Kidney (tissue), 13 donors: ENCODE measurements at regions not wholly inside any gene's neighbourhood (a gene's known extent, or its start where the extent isn't known, plus 50 kb on each side); places are given as distances from the start of the nearest gene placed in this dataset.
"Not testable (repeated sequence)": the region's sequence is repeated elsewhere in the genome, so short reads cannot be mapped to it uniquely, and the experiment has no call there.

Experiments
- DNase-seq, 5 donors: peaks; one replicate each; pipeline ENCODE4 v3.0.0-alpha.2; 2013 to 2020
- FAIRE-seq: peaks from 2 replicates; lab custom pipeline; 2012; peaks lifted over from hg19 to GRCh38; lab: Jason Lieb, UNC
- H3K27ac ChIP-seq, 2 donors: one replicate each; pipeline ENCODE4 v1.7.0; 2013; ENCODE audit warnings: low read depth in 2 of 2, low read length in 2 of 2, inconsistent platforms in 1 of 2
- H3K27me3 ChIP-seq: one replicate; pipeline ENCODE4 v1.7.1; 2013; ENCODE audit warnings: low read length, inconsistent platforms; ENCODE audit not compliant: control insufficient read depth, insufficient read depth
- H3K36me3 ChIP-seq, 3 donors: one replicate each; pipeline versions ENCODE4 v1.7.0 to v1.7.1; 2013; ENCODE audit warnings: low read length in 3 of 3, control low read depth in 1 of 3, inconsistent platforms in 1 of 3; ENCODE audit not compliant: insufficient read depth in 3 of 3, control insufficient read depth in 2 of 3
- H3K4me1 ChIP-seq, 3 donors: one replicate each; pipeline versions ENCODE4 v1.7.0 to v1.7.1; 2013; ENCODE audit warnings: low read length in 3 of 3, inconsistent platforms in 1 of 3, low read depth in 1 of 3; ENCODE audit not compliant: control insufficient read depth in 2 of 3, insufficient read depth in 2 of 3
- H3K4me3 ChIP-seq, 3 donors: one replicate each; pipeline versions ENCODE4 v1.7.0 to v1.8.1; 2013; ENCODE audit warnings: low read length in 3 of 3, control low read depth in 1 of 3, inconsistent platforms in 1 of 3
- H3K9ac ChIP-seq, 3 donors: one replicate each; pipeline versions ENCODE4 v1.7.0 to v1.7.1; 2013; ENCODE audit warnings: low read length in 3 of 3, control low read depth in 1 of 3, inconsistent platforms in 1 of 3
- H3K9me3 ChIP-seq, 3 donors: one replicate each; pipeline versions ENCODE4 v1.7.0 to v1.7.1; 2013; ENCODE audit warnings: low read length in 3 of 3, control low read depth in 1 of 3, inconsistent platforms in 1 of 3; ENCODE audit not compliant: control insufficient read depth in 2 of 3, insufficient read depth in 1 of 3
- intact Hi-C: fragments of 100-400 bp; cut with DNase I; formaldehyde crosslinking; loops from one replicate; pipeline ENCODE4 v1.11.1; 2022
- TF ChIP-seq, protein P1 (sequence below): IDR thresholded peaks from 3 replicates; pipeline ENCODE4 v1.5.1; 2012; ENCODE audit warnings: mild to moderate bottlenecking, moderate library complexity, borderline replicate concordance; ENCODE audit not compliant: insufficient read depth; ENCODE audit errors: extremely low read depth
- donor health status: control.
- donor health status: control.
- donor health status: control.
- donor health status: control.
- donor health status: control.
- donor health status: DM: yes; HTN: yes; CAD: no.
- donor health status: Normal renal cell carcinoma (clear cell type).

- intact Hi-C loops, result no loop called here
- no peak for FAIRE-seq
- H3K27me3 ChIP-seq, result no peaks in the 10 kb centered on the region
- H3K9me3 ChIP-seq, result peaks cover 0 to 5% (median 0%) of the 10 kb centered on the region in 3 donors
- H3K27ac ChIP-seq, result no peak overlapping the region
- H3K36me3 ChIP-seq, result no peaks in the 10 kb centered on the region
- peak in 1 of 5 donors; percentile 7 for DNase-seq
- TF ChIP-seq, protein P1, sequence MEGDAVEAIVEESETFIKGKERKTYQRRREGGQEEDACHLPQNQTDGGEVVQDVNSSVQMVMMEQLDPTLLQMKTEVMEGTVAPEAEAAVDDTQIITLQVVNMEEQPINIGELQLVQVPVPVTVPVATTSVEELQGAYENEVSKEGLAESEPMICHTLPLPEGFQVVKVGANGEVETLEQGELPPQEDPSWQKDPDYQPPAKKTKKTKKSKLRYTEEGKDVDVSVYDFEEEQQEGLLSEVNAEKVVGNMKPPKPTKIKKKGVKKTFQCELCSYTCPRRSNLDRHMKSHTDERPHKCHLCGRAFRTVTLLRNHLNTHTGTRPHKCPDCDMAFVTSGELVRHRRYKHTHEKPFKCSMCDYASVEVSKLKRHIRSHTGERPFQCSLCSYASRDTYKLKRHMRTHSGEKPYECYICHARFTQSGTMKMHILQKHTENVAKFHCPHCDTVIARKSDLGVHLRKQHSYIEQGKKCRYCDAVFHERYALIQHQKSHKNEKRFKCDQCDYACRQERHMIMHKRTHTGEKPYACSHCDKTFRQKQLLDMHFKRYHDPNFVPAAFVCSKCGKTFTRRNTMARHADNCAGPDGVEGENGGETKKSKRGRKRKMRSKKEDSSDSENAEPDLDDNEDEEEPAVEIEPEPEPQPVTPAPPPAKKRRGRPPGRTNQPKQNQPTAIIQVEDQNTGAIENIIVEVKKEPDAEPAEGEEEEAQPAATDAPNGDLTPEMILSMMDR, result peak; percentile 13
- no peaks in the 10 kb centered on the region for H3K4me1 ChIP-seq
- H3K9ac ChIP-seq, result no peak overlapping the region
- no peak overlapping the region for H3K4me3 ChIP-seq
These were observed 353.2 kb downstream of the PRR16 start for GRCh38 chr5:120817044-120817985.

GRCh38 chr5:120818128-120818527 is 354.0 kb downstream of the PRR16 start:
- FAIRE-seq (no peak), DNase-seq (no peak)
- H3K9me3 ChIP-seq, result peaks cover 0 to 5% (median 0%) of the 10 kb centered on the region in 3 donors
- intact Hi-C loops, result no loop called here
- no peak overlapping the region for H3K9ac ChIP-seq
- H3K4me1 ChIP-seq, result no peaks in the 10 kb centered on the region
- H3K27me3 ChIP-seq, result no peaks in the 10 kb centered on the region
- TF ChIP-seq, protein P1, result no peak
- no peaks in the 10 kb centered on the region for H3K36me3 ChIP-seq
- H3K4me3 ChIP-seq, result no peak overlapping the region
- H3K27ac ChIP-seq, result no peak overlapping the region

GRCh38 chr5:120823328-120823727 is 359.2 kb downstream of the PRR16 start:
- no peak overlapping the region for H3K4me3 ChIP-seq
- no peaks in the 10 kb centered on the region for H3K36me3 ChIP-seq
- no peaks in the 10 kb centered on the region for H3K9me3 ChIP-seq
- no peak overlapping the region for H3K9ac ChIP-seq
- H3K27me3 ChIP-seq, result no peaks in the 10 kb centered on the region
- intact Hi-C loops, result no loop called here
- FAIRE-seq (no peak), DNase-seq (no peak)
- no peaks in the 10 kb centered on the region for H3K4me1 ChIP-seq
- H3K27ac ChIP-seq, result no peak overlapping the region
- TF ChIP-seq, protein P1, result no peak

DNA sequence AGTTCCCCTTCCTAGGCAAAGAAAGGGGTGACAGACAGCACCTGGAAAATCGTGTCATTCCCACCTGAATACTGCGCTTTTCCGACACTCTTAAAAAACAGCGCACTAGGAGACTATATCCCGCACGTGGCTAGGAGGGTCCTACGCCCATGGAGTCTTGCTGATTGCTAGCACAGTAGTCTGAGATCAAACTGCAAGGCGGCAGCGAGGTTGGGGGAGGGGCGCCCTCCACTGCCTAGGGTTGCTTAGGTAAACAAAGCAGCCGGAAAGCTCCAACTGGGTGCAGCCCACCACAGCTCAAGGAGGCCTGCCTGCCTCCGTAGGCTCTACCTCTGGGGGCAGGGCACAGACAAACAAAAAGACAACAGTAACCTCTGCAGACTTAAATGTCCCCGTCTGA is 367.5 kb downstream of the PRR16 start:
- H3K4me3 ChIP-seq, H3K27ac ChIP-seq, H3K27me3 ChIP-seq, H3K4me1 ChIP-seq, H3K9ac ChIP-seq, H3K9me3 ChIP-seq, H3K36me3 ChIP-seq, DNase-seq, intact Hi-C loops, FAIRE-seq: not testable (repeated sequence)
